ENCODE measurements at regions not wholly inside any gene's neighbourhood (a gene's known extent, or its start where the extent isn't known, plus 50 kb on each side); places are given as distances from the start of the nearest gene placed in this dataset.

- no peaks in the 10 kb centered on the region for H3K4me1 ChIP-seq (ENCODE audit: control insufficient read depth, insufficient read depth, low read length)
These were observed 210.5 kb upstream of the SKOR2 start for GRCh38 chr18:47461977-47462376.

GRCh38 chr18:47461406-47461948, 210.0 kb upstream of the SKOR2 start:
- Histone ChIP-seq H3K36me3 (ENCODE audit: control insufficient read depth, insufficient read depth, low read length, severe bottlenecking) (no peaks in the 10 kb centered on the region), H3K4me3 (ENCODE audit: low read length) (no peak overlapping the region), H3K9me3 (ENCODE audit: control insufficient read depth, low read length) (no peaks in the 10 kb centered on the region), H3K27me3 (replicated peaks; ENCODE audit: control insufficient read depth, insufficient read depth, low read length) (peaks cover 4% of the 10 kb centered on the region), H3K4me1 (ENCODE audit: control insufficient read depth, insufficient read depth, low read length) (no peaks in the 10 kb centered on the region), H3K9ac (ENCODE audit: low read length) (no peak overlapping the region)
- DNase-seq (ENCODE audit: low read depth): no peak

More at GRCh38 chr18:47461977-47462376, 210.5 kb upstream of the SKOR2 start:
- no peaks in the 10 kb centered on the region for H3K36me3 ChIP-seq (ENCODE audit: control insufficient read depth, insufficient read depth, low read length, severe bottlenecking)
- H3K9me3 ChIP-seq (ENCODE audit: control insufficient read depth, low read length): no peaks in the 10 kb centered on the region
- H3K27me3 ChIP-seq (replicated peaks; ENCODE audit: control insufficient read depth, insufficient read depth, low read length): peaks cover 4% of the 10 kb centered on the region
- no peak for DNase-seq (ENCODE audit: low read depth)
- H3K9ac ChIP-seq (ENCODE audit: low read length): no peak overlapping the region
- H3K4me3 ChIP-seq (ENCODE audit: low read length): no peak overlapping the region

- Histone ChIP-seq H3K27me3 (replicated peaks; ENCODE audit: control insufficient read depth, insufficient read depth, low read length) (peaks cover 6% of the 10 kb centered on the region), H3K4me1 (ENCODE audit: control insufficient read depth, insufficient read depth, low read length) (no peaks in the 10 kb centered on the region)
- DNase-seq (ENCODE audit: low read depth): no peak
These were observed 207.0 kb upstream of the SKOR2 start for GRCh38 chr18:47458483-47458882.

GRCh38 chr18:47457614-47458013, 206.2 kb upstream of the SKOR2 start:
- peaks cover 6% of the 10 kb centered on the region for H3K27me3 ChIP-seq (replicated peaks; ENCODE audit: control insufficient read depth, insufficient read depth, low read length)
- H3K4me3 ChIP-seq (ENCODE audit: low read length): no peak overlapping the region
- H3K4me1 ChIP-seq (ENCODE audit: control insufficient read depth, insufficient read depth, low read length): no peaks in the 10 kb centered on the region
- no peaks in the 10 kb centered on the region for H3K9me3 ChIP-seq (ENCODE audit: control insufficient read depth, low read length)
- no peaks in the 10 kb centered on the region for H3K36me3 ChIP-seq (ENCODE audit: control insufficient read depth, insufficient read depth, low read length, severe bottlenecking)
- H3K9ac ChIP-seq (ENCODE audit: low read length): no peak overlapping the region
- DNase-seq (ENCODE audit: low read depth): no peak

More at GRCh38 chr18:47458483-47458882, 207.0 kb upstream of the SKOR2 start:
- no peaks in the 10 kb centered on the region for H3K36me3 ChIP-seq (ENCODE audit: control insufficient read depth, insufficient read depth, low read length, severe bottlenecking)
- no peaks in the 10 kb centered on the region for H3K9me3 ChIP-seq (ENCODE audit: control insufficient read depth, low read length)
- H3K9ac ChIP-seq (ENCODE audit: low read length): no peak overlapping the region
- H3K4me3 ChIP-seq (ENCODE audit: low read length): no peak overlapping the region

- Histone ChIP-seq H3K36me3 (ENCODE audit: control insufficient read depth, insufficient read depth, low read length, severe bottlenecking) (no peaks in the 10 kb centered on the region), H3K9me3 (ENCODE audit: control insufficient read depth, low read length) (no peaks in the 10 kb centered on the region), H3K9ac (ENCODE audit: low read length) (no peak overlapping the region), H3K4me3 (ENCODE audit: low read length) (no peak overlapping the region), H3K27me3 (replicated peaks; ENCODE audit: control insufficient read depth, insufficient read depth, low read length) (peaks cover 16% of the 10 kb centered on the region), H3K4me1 (ENCODE audit: control insufficient read depth, insufficient read depth, low read length) (no peaks in the 10 kb centered on the region)
- no peak for DNase-seq (ENCODE audit: low read depth)
These were observed 201.6 kb upstream of the SKOR2 start for GRCh38 chr18:47453038-47453437.

- H3K4me3 ChIP-seq (ENCODE audit: low read length): no peak overlapping the region
These were observed 197.5 kb upstream of the SKOR2 start for GRCh38 chr18:47448956-47449355.

GRCh38 chr18:47441914-47442313, 190.5 kb upstream of the SKOR2 start:
- Histone ChIP-seq H3K9me3 (ENCODE audit: control insufficient read depth, low read length) (no peaks in the 10 kb centered on the region), H3K36me3 (ENCODE audit: control insufficient read depth, insufficient read depth, low read length, severe bottlenecking) (no peaks in the 10 kb centered on the region), H3K9ac (ENCODE audit: low read length) (no peak overlapping the region), H3K27me3 (replicated peaks; ENCODE audit: control insufficient read depth, insufficient read depth, low read length) (peaks cover 12% of the 10 kb centered on the region), H3K4me3 (ENCODE audit: low read length) (no peak overlapping the region), H3K4me1 (ENCODE audit: control insufficient read depth, insufficient read depth, low read length) (no peaks in the 10 kb centered on the region)
- DNase-seq (ENCODE audit: low read depth): no peak

More at GRCh38 chr18:47448956-47449355, 197.5 kb upstream of the SKOR2 start:
- Histone ChIP-seq H3K27me3 (replicated peaks; ENCODE audit: control insufficient read depth, insufficient read depth, low read length) (peaks cover 12% of the 10 kb centered on the region), H3K9me3 (ENCODE audit: control insufficient read depth, low read length) (no peaks in the 10 kb centered on the region), H3K9ac (ENCODE audit: low read length) (no peak overlapping the region), H3K36me3 (ENCODE audit: control insufficient read depth, insufficient read depth, low read length, severe bottlenecking) (no peaks in the 10 kb centered on the region), H3K4me1 (ENCODE audit: control insufficient read depth, insufficient read depth, low read length) (no peaks in the 10 kb centered on the region)
- DNase-seq (ENCODE audit: low read depth): no peak

GRCh38 chr18:47438001-47438400, 186.5 kb upstream of the SKOR2 start:
- Histone ChIP-seq H3K9me3 (ENCODE audit: control insufficient read depth, low read length) (no peaks in the 10 kb centered on the region), H3K4me1 (ENCODE audit: control insufficient read depth, insufficient read depth, low read length) (no peaks in the 10 kb centered on the region), H3K27me3 (replicated peaks; ENCODE audit: control insufficient read depth, insufficient read depth, low read length) (peaks cover 13% of the 10 kb centered on the region), H3K4me3 (ENCODE audit: low read length) (no peak overlapping the region), H3K36me3 (ENCODE audit: control insufficient read depth, insufficient read depth, low read length, severe bottlenecking) (no peaks in the 10 kb centered on the region), H3K9ac (ENCODE audit: low read length) (no peak overlapping the region)
- DNase-seq (ENCODE audit: low read depth): no peak

- no peak for DNase-seq (ENCODE audit: low read depth)
- Histone ChIP-seq H3K27me3 (replicated peaks; ENCODE audit: control insufficient read depth, insufficient read depth, low read length) (peaks cover 21% of the 10 kb centered on the region), H3K4me3 (ENCODE audit: low read length) (no peak overlapping the region), H3K4me1 (ENCODE audit: control insufficient read depth, insufficient read depth, low read length) (no peaks in the 10 kb centered on the region), H3K9me3 (ENCODE audit: control insufficient read depth, low read length) (no peaks in the 10 kb centered on the region), H3K9ac (ENCODE audit: low read length) (no peak overlapping the region), H3K36me3 (ENCODE audit: control insufficient read depth, insufficient read depth, low read length, severe bottlenecking) (no peaks in the 10 kb centered on the region)
These were observed 185.4 kb upstream of the SKOR2 start for GRCh38 chr18:47436871-47437270.

- no peak overlapping the region for H3K9ac ChIP-seq (ENCODE audit: low read length)
- no peak overlapping the region for H3K4me3 ChIP-seq (ENCODE audit: low read length)
- no peaks in the 10 kb centered on the region for H3K4me1 ChIP-seq (ENCODE audit: control insufficient read depth, insufficient read depth, low read length)
- H3K9me3 ChIP-seq (ENCODE audit: control insufficient read depth, low read length): no peaks in the 10 kb centered on the region
- peaks cover 28% of the 10 kb centered on the region for H3K27me3 ChIP-seq (replicated peaks; ENCODE audit: control insufficient read depth, insufficient read depth, low read length)
- no peak for DNase-seq (ENCODE audit: low read depth)
- H3K36me3 ChIP-seq (ENCODE audit: control insufficient read depth, insufficient read depth, low read length, severe bottlenecking): no peaks in the 10 kb centered on the region
These were observed 182.8 kb upstream of the SKOR2 start for GRCh38 chr18:47434214-47434746.

- no peak for DNase-seq (ENCODE audit: low read depth)
- H3K36me3 ChIP-seq (ENCODE audit: control insufficient read depth, insufficient read depth, low read length, severe bottlenecking): no peaks in the 10 kb centered on the region
- H3K4me1 ChIP-seq (ENCODE audit: control insufficient read depth, insufficient read depth, low read length): no peaks in the 10 kb centered on the region
- no peak overlapping the region for H3K9ac ChIP-seq (ENCODE audit: low read length)
- no peaks in the 10 kb centered on the region for H3K9me3 ChIP-seq (ENCODE audit: control insufficient read depth, low read length)
- H3K27me3 ChIP-seq (replicated peaks; ENCODE audit: control insufficient read depth, insufficient read depth, low read length): peaks cover 31% of the 10 kb centered on the region
- H3K4me3 ChIP-seq (ENCODE audit: low read length): no peak overlapping the region
These were observed 176.6 kb upstream of the SKOR2 start for GRCh38 chr18:47427923-47428637.

Data from adipocyte (in vitro differentiated cells).